Urinary bladder (tissue), 3 donors: ENCODE measurements at regions not wholly inside any gene's neighbourhood (a gene's known extent, or its start where the extent isn't known, plus 50 kb on each side); places are given as distances from the start of the nearest gene placed in this dataset.
A peak's percentile ranks its signal among the peaks of the same experiment; 100 is the strongest.

Source experiments
- DNase-seq: peaks from one replicate; pipeline ENCODE4 v3.0.0-alpha.2; 2015; ENCODE audit errors: extremely low spot score
- H3K27ac ChIP-seq: one replicate; pipeline ENCODE4 v1.5.1; 2013; ENCODE audit warnings: low read depth, mild to moderate bottlenecking, moderate library complexity
- H3K36me3 ChIP-seq: one replicate; pipeline ENCODE4 v1.6.1; 2013; ENCODE audit warnings: mild to moderate bottlenecking, moderate library complexity; ENCODE audit not compliant: insufficient read depth
- H3K4me1 ChIP-seq: one replicate; pipeline ENCODE4 v1.6.1; 2013; ENCODE audit warnings: mild to moderate bottlenecking, moderate library complexity; ENCODE audit not compliant: insufficient read depth
- H3K4me3 ChIP-seq: one replicate; pipeline ENCODE4 v1.5.1; 2013; ENCODE audit warnings: low read depth, low read length
- WGBS: extraction: QIAGEN DNeasy Blood & Tissue Kit; methylation state at CpG from one replicate; pipeline ENCODE4 v1.1.7; 2013; 5-methylcytosine and 5-hydroxymethylcytosine counted together
- donor health status: healthy with polysubstance abuse.
- donor health status: healthy.

GRCh38 chr3:66744521-66744920, 243.7 kb upstream of the LRIG1 start:
- Histone ChIP-seq H3K4me3 (no peak overlapping the region), H3K4me1 (no peaks in the 10 kb centered on the region), H3K36me3 (no peaks in the 10 kb centered on the region), H3K27ac (no peak overlapping the region)
- 95% methylated on average over 1 of the region's 1 CpG for WGBS
- no peak for DNase-seq

GRCh38 chr3:66744986-66745385, 244.2 kb upstream of the LRIG1 start:
- Histone ChIP-seq H3K36me3 (no peaks in the 10 kb centered on the region), H3K4me1 (no peaks in the 10 kb centered on the region), H3K4me3 (no peak overlapping the region), H3K27ac (no peak overlapping the region)
- 92% methylated on average over 2 of the region's 2 CpGs for WGBS
- no peak for DNase-seq

GRCh38 chr3:66747261-66747660, 246.4 kb upstream of the LRIG1 start:
- Histone ChIP-seq H3K27ac (no peak overlapping the region), H3K4me1 (no peaks in the 10 kb centered on the region), H3K4me3 (no peak overlapping the region), H3K36me3 (no peaks in the 10 kb centered on the region)
- 76% methylated on average over 6 of the region's 6 CpGs for WGBS
- DNase-seq = no peak

- no peak for DNase-seq
- no peak overlapping the region for H3K27ac ChIP-seq
- H3K4me3 ChIP-seq = no peak overlapping the region
- 62% methylated on average over 4 of the region's 4 CpGs for WGBS
- no peaks in the 10 kb centered on the region for H3K4me1 ChIP-seq
- no peaks in the 10 kb centered on the region for H3K36me3 ChIP-seq
These were observed 246.9 kb upstream of the LRIG1 start for GRCh38 chr3:66747696-66748095.

- Histone ChIP-seq H3K27ac (no peak overlapping the region), H3K4me3 (no peak overlapping the region), H3K4me1 (no peaks in the 10 kb centered on the region), H3K36me3 (no peaks in the 10 kb centered on the region)
- 69% methylated on average over 2 of the region's 2 CpGs for WGBS
- no peak for DNase-seq
These were observed 247.5 kb upstream of the LRIG1 start for GRCh38 chr3:66748175-66748876.

GRCh38 chr3:66751842-66752241, 246.3 kb upstream of the KBTBD8 start:
- 91% methylated on average over 3 of the region's 3 CpGs for WGBS
- Histone ChIP-seq H3K36me3 (no peaks in the 10 kb centered on the region), H3K4me1 (no peaks in the 10 kb centered on the region), H3K27ac (no peak overlapping the region), H3K4me3 (no peak overlapping the region)
- no peak for DNase-seq

- Histone ChIP-seq H3K4me1 (no peaks in the 10 kb centered on the region), H3K36me3 (no peaks in the 10 kb centered on the region), H3K4me3 (no peak overlapping the region), H3K27ac (no peak overlapping the region)
- DNase-seq = no peak
These were observed 244.4 kb upstream of the KBTBD8 start for GRCh38 chr3:66753670-66754069.

- Histone ChIP-seq H3K27ac (no peak overlapping the region), H3K4me3 (no peak overlapping the region), H3K36me3 (no peaks in the 10 kb centered on the region), H3K4me1 (no peaks in the 10 kb centered on the region)
- no peak for DNase-seq
- WGBS = 92% methylated on average over 7 of the region's 7 CpGs
These were observed 243.5 kb upstream of the KBTBD8 start for GRCh38 chr3:66754613-66755012.

- WGBS = 93% methylated on average over 6 of the region's 6 CpGs
- Histone ChIP-seq H3K36me3 (no peaks in the 10 kb centered on the region), H3K27ac (no peak overlapping the region), H3K4me3 (no peak overlapping the region), H3K4me1 (no peaks in the 10 kb centered on the region)
- no peak for DNase-seq
These were observed 242.2 kb upstream of the KBTBD8 start for GRCh38 chr3:66755924-66756323.

- no peak overlapping the region for H3K4me3 ChIP-seq
- 88% methylated on average over 8 of the region's 8 CpGs for WGBS
- H3K4me1 ChIP-seq = no peaks in the 10 kb centered on the region
- H3K36me3 ChIP-seq = no peaks in the 10 kb centered on the region
- H3K27ac ChIP-seq = no peak overlapping the region
- DNase-seq = no peak
These were observed 241.6 kb upstream of the KBTBD8 start for GRCh38 chr3:66756468-66757036.

- no peak overlapping the region for H3K4me3 ChIP-seq
- no peak for DNase-seq
- H3K36me3 ChIP-seq = no peaks in the 10 kb centered on the region
- H3K4me1 ChIP-seq = no peaks in the 10 kb centered on the region
- H3K27ac ChIP-seq = no peak overlapping the region
- 88% methylated on average over 9 of the region's 9 CpGs for WGBS
These were observed 236.9 kb upstream of the KBTBD8 start for GRCh38 chr3:66761093-66761780.

GRCh38 chr3:66762916-66763693, 235.0 kb upstream of the KBTBD8 start:
- peak; percentile 15 for DNase-seq
- Histone ChIP-seq H3K4me3 (no peak overlapping the region), H3K27ac (no peak overlapping the region), H3K4me1 (no peaks in the 10 kb centered on the region), H3K36me3 (no peaks in the 10 kb centered on the region)
- WGBS = 57% methylated on average over 6 of the region's 6 CpGs

GRCh38 chr3:66778107-66778506, 220.0 kb upstream of the KBTBD8 start:
- Histone ChIP-seq H3K36me3 (no peaks in the 10 kb centered on the region), H3K4me1 (no peaks in the 10 kb centered on the region), H3K4me3 (no peak overlapping the region), H3K27ac (no peak overlapping the region)
- DNase-seq = no peak
- WGBS = 78% methylated on average over 5 of the region's 5 CpGs

GRCh38 chr3:66778777-66779176, 219.3 kb upstream of the KBTBD8 start:
- no peak for DNase-seq
- Histone ChIP-seq H3K36me3 (no peaks in the 10 kb centered on the region), H3K4me3 (no peak overlapping the region), H3K4me1 (no peaks in the 10 kb centered on the region), H3K27ac (no peak overlapping the region)
- 98% methylated on average over 3 of the region's 3 CpGs for WGBS
